Caco-2 (cell line): ENCODE measurements at regions not wholly inside any gene's neighbourhood (a gene's known extent, or its start where the extent isn't known, plus 50 kb on each side); places are given as distances from the start of the nearest gene placed in this dataset.

Experiments used
- BruUV-seq: library from RNA; stranded (reverse); fragments of 400-500 nt; replicated peaks from 2 replicates; lab custom pipeline; 2021; lab: Mats Ljungman, UMichigan
- CTCF ChIA-PET: fragments of 300-600 bp; sonication (Branson Sonifier 250); formaldehyde crosslinking; loops from one replicate; lab custom pipeline; 2022; ENCODE audit warnings: antibody characterized with exemption; lab: Charles Lee
- POLR2A ChIA-PET: fragments of 300-600 bp; sonication (Branson Sonifier 250); formaldehyde crosslinking; loops from one replicate; lab custom pipeline; 2022; ENCODE audit warnings: antibody characterized with exemption; lab: Charles Lee
- DNase-seq, 2 experiments: peaks; one replicate each; pipeline versions ENCODE4 v3.0.0 to v3.0.0-alpha.2; 2020 to 2022
- H3K27me3 ChIP-seq: replicated peaks from 2 replicates; pipeline ENCODE4 v1.6.0; 2011; ENCODE audit warnings: low read length; ENCODE audit not compliant: control insufficient read depth, insufficient read depth
- H3K36me3 ChIP-seq: 2 replicates; pipeline ENCODE4 v1.5.1; 2011; ENCODE audit warnings: low read length; ENCODE audit not compliant: control insufficient read depth, insufficient read depth
- H3K4me1 ChIP-seq: fragments of 250-450 bp; sonication (Bioruptor Pico); 2 replicates; pipeline ENCODE4 v1.5.1; 2020; ENCODE audit warnings: mild to moderate bottlenecking
- H3K4me3 ChIP-seq: 2 replicates; pipeline ENCODE4 v1.5.1; 2011; ENCODE audit warnings: low read depth, mild to moderate bottlenecking, control low read depth, low read length
- H3K9me3 ChIP-seq: fragments of 250-450 bp; sonication (Bioruptor Pico); 2 replicates; pipeline ENCODE4 v1.5.1; 2020; ENCODE audit warnings: mild to moderate bottlenecking, moderate library complexity
- H3K27ac Mint-ChIP-seq: one replicate; pipeline ENCODE4 v1.8.0; 2022; ENCODE audit warnings: mixed read lengths; ENCODE audit not compliant: unreplicated experiment
- H3K27me3 Mint-ChIP-seq: one replicate; pipeline ENCODE4 v1.8.0; 2022; ENCODE audit warnings: mixed read lengths; ENCODE audit not compliant: insufficient read depth, unreplicated experiment
- H3K36me3 Mint-ChIP-seq: one replicate; pipeline ENCODE4 v1.8.0; 2022; ENCODE audit warnings: mild to moderate bottlenecking, mixed read lengths; ENCODE audit not compliant: insufficient read depth, unreplicated experiment
- H3K4me1 Mint-ChIP-seq: one replicate; pipeline ENCODE4 v1.8.0; 2022; ENCODE audit warnings: low read depth, mixed read lengths; ENCODE audit not compliant: unreplicated experiment
- H3K4me3 Mint-ChIP-seq: one replicate; pipeline ENCODE4 v1.8.0; 2022; ENCODE audit warnings: mild to moderate bottlenecking, moderate library complexity, mixed read lengths; ENCODE audit not compliant: unreplicated experiment
- H3K9me3 Mint-ChIP-seq: one replicate; pipeline ENCODE4 v1.8.0; 2022; ENCODE audit warnings: mixed read lengths; ENCODE audit not compliant: unreplicated experiment
- CTCF ChIP-seq, 2 experiments: fragments of 200-600 bp in 1 of 2; IDR thresholded peaks; 1 replicate in 1 of 2; 2 replicates in 1 of 2; pipeline versions ENCODE4 v1.5.1 to v1.8.0; 2011 to 2022; ENCODE audit warnings: antibody characterized with exemption in 1 of 2, control low read depth in 1 of 2, inconsistent platforms in 1 of 2, low read depth in 1 of 2, low read length in 1 of 2, mild to moderate bottlenecking in 1 of 2, moderate library complexity in 1 of 2; ENCODE audit not compliant: insufficient read depth in 1 of 2, severe bottlenecking in 1 of 2, unreplicated experiment in 1 of 2
- intact Hi-C: fragments of 100-400 bp; cut with micrococcal nuclease; formaldehyde crosslinking; loops from one replicate; pipeline ENCODE4 v1.10.0; 2022; ENCODE audit not compliant: unreplicated experiment

- Mint-ChIP-seq H3K27me3 (peaks cover 8% of the 10 kb centered on the region), H3K9me3 (no peaks in the 10 kb centered on the region), H3K4me1 (no peaks in the 10 kb centered on the region), H3K4me3 (no peak overlapping the region), H3K27ac (no peak overlapping the region), H3K36me3 (no peaks in the 10 kb centered on the region)
- Histone ChIP-seq H3K4me3 (no peak overlapping the region), H3K36me3 (no peaks in the 10 kb centered on the region), H3K9me3 (no peaks in the 10 kb centered on the region), H3K4me1 (no peaks in the 10 kb centered on the region), H3K27me3 (no peaks in the 10 kb centered on the region)
- TF ChIP-seq CTCF (IDR thresholded peaks at IDR 0.05; ENCODE audit: insufficient read depth in 1 of 2, low read depth in 1 of 2, low read length in 1 of 2, severe bottlenecking in 1 of 2, unreplicated experiment in 1 of 2) = no peak
- intact Hi-C loops = no loop called here
- ChIA-PET CTCF (no interaction called here), POLR2A (no interaction called here)
- BruUV-seq = no TSS peak
- DNase-seq = no peak
Measured at GRCh38 chr20:60570481-60571277, 612.5 kb downstream of the CDH26 start.

GRCh38 chr20:60573003-60573680, 614.9 kb downstream of the CDH26 start:
- H3K4me1 ChIP-seq = no peaks in the 10 kb centered on the region
- no TSS peak for BruUV-seq
- ChIA-PET CTCF (no interaction called here), POLR2A (no interaction called here)
- Mint-ChIP-seq H3K4me3 (no peak overlapping the region), H3K9me3 (no peaks in the 10 kb centered on the region), H3K36me3 (no peaks in the 10 kb centered on the region), H3K27me3 (peaks cover 11% of the 10 kb centered on the region), H3K4me1 (no peaks in the 10 kb centered on the region), H3K27ac (no peak overlapping the region)
- no peaks in the 10 kb centered on the region for H3K9me3 ChIP-seq
- H3K36me3 ChIP-seq = no peaks in the 10 kb centered on the region
- no peak for TF ChIP-seq CTCF (IDR thresholded peaks at IDR 0.05; ENCODE audit: insufficient read depth in 1 of 2, low read depth in 1 of 2, low read length in 1 of 2, severe bottlenecking in 1 of 2, unreplicated experiment in 1 of 2)
- no peak overlapping the region for H3K4me3 ChIP-seq
- no peaks in the 10 kb centered on the region for H3K27me3 ChIP-seq
- intact Hi-C loops = no loop called here
- DNase-seq = no peak

GRCh38 chr20:60576236-60576635, 618.0 kb downstream of the CDH26 start:
- ChIA-PET POLR2A (no interaction called here), CTCF (no interaction called here)
- no TSS peak for BruUV-seq
- no peaks in the 10 kb centered on the region for H3K9me3 Mint-ChIP-seq
- no peak for DNase-seq
- H3K36me3 ChIP-seq = no peaks in the 10 kb centered on the region
- H3K36me3 Mint-ChIP-seq = no peaks in the 10 kb centered on the region
- intact Hi-C loops = no loop called here
- TF ChIP-seq CTCF (IDR thresholded peaks at IDR 0.05; ENCODE audit: insufficient read depth in 1 of 2, low read depth in 1 of 2, low read length in 1 of 2, severe bottlenecking in 1 of 2, unreplicated experiment in 1 of 2) = no peak
- H3K9me3 ChIP-seq = no peaks in the 10 kb centered on the region
- no peaks in the 10 kb centered on the region for H3K27me3 ChIP-seq
- H3K4me1 Mint-ChIP-seq = no peaks in the 10 kb centered on the region
- no peaks in the 10 kb centered on the region for H3K4me1 ChIP-seq
- no peak overlapping the region for H3K4me3 Mint-ChIP-seq
- no peak overlapping the region for H3K4me3 ChIP-seq
- peaks cover 3% of the 10 kb centered on the region for H3K27me3 Mint-ChIP-seq
- H3K27ac Mint-ChIP-seq = no peak overlapping the region
